GM12801 (cell line): ENCODE measurements at regions not wholly inside any gene's neighbourhood (a gene's known extent, or its start where the extent isn't known, plus 50 kb on each side); places are given as distances from the start of the nearest gene placed in this dataset.

Source experiments
- TF ChIP-seq, protein P1 (sequence below): IDR thresholded peaks from one replicate; pipeline ENCODE4 v1.5.1; 2011; ENCODE audit warnings: control low read depth; ENCODE audit not compliant: insufficient read length; ENCODE audit errors: extremely low read depth

DNA sequence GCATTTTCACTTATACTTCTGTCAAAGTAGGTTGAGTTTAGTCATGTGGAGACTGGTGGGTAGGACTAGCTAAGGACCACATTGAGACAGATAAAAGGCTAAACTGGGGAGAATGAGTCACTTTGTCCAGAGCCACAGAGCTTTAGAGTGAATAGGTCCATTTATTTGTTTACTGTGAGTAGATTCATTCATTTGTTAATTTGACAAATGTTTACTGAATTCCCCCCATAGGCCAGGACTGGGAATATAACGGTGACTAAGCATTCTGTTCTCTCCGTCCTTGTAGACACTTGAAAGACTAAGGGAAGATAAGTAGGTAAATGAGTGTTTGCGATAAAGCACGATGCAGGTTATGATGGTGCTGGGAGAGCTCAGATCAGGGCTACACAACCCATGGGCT, 699.7 kb upstream of the ID4 start:
- TF ChIP-seq, protein P1, sequence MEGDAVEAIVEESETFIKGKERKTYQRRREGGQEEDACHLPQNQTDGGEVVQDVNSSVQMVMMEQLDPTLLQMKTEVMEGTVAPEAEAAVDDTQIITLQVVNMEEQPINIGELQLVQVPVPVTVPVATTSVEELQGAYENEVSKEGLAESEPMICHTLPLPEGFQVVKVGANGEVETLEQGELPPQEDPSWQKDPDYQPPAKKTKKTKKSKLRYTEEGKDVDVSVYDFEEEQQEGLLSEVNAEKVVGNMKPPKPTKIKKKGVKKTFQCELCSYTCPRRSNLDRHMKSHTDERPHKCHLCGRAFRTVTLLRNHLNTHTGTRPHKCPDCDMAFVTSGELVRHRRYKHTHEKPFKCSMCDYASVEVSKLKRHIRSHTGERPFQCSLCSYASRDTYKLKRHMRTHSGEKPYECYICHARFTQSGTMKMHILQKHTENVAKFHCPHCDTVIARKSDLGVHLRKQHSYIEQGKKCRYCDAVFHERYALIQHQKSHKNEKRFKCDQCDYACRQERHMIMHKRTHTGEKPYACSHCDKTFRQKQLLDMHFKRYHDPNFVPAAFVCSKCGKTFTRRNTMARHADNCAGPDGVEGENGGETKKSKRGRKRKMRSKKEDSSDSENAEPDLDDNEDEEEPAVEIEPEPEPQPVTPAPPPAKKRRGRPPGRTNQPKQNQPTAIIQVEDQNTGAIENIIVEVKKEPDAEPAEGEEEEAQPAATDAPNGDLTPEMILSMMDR, result no peak

DNA sequence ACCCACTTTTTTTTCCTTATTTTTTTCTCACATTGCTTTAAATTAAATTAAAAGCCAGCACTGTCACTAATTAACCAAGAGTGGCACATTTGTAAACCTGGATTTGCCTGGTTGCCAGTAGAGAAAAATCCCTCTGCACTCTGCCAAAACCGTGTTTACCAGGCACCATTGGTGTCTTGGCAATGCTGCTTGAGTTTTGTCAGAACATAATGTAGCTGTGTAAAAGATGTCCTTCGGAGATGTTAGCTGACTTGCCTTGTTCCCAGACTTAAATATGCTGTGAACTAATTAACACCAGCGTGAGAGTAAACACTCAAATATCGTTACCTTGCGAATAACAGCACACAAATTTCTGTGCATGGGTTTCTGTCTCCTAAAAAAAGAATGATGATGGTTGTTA, 694.9 kb upstream of the ID4 start:
- TF ChIP-seq, protein P1, result no peak

DNA sequence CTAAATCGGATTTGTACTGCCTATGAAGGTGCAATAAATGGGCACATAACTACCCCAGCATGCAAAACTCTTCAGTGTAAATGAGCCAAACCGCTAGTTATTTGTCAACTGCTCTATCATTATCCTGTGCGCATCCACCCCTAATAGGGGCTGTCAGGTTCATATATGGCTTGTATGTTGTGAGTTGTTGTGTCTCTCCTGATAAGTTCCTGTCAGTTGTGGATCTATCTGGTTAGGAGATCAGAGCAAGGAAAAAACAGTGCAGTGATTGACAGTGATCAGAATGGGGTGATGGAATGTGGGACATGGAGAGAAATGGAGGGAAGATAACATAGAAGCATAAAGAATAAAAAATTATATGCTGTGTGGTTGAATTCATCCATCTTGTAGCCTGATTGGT, 686.9 kb upstream of the ID4 start:
- TF ChIP-seq, protein P1, result no peak

DNA sequence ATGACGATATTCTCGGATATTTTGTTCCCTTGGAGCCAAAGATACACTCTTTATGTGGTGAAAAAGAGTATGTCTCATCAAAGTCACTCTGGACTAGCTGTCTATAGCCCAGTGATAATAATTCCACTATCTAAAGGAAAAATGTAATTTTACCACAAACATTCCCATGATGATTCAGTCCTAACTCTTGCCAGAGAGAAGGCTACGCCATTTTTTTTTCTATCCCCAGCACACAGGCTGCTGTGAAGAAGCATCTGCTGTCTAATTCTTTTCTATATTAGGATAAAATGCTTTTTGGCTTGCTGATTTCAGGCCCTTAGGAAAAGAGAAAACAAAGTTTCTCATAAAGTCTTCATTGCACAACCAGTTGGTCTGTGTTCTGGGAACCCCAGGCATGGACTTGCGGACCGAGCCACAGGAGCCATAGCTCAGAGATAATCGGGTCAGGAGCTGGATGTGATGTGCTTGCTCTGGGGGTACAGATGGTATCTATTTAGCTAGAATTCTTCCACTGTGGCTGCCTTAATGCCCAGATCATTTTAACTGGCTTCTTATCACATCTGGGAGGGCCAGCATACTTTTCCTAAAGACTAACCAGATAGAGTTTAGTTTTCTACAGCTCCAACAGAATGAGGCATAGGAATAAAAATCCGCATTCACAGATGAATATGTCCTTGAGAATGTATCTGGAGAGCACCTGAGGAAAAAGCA, 683.7 kb upstream of the ID4 start:
- TF ChIP-seq, protein P1, result no peak

DNA sequence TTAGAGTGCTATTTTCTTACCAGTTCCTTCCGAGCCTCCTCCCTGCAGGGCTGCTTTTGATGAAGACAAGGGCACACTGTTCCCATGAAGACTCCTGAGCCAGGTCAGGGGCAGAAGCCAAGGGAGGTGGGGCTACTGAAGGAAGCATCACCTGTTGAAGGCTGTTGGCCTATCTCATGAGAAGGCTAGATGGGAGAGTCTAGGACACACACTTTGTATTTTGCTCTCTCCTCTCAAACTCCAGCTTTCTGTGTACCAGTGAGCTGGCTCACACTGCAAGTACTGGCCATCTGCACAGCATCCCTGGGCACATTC, 683.2 kb upstream of the ID4 start:
- TF ChIP-seq, protein P1, result no peak

DNA sequence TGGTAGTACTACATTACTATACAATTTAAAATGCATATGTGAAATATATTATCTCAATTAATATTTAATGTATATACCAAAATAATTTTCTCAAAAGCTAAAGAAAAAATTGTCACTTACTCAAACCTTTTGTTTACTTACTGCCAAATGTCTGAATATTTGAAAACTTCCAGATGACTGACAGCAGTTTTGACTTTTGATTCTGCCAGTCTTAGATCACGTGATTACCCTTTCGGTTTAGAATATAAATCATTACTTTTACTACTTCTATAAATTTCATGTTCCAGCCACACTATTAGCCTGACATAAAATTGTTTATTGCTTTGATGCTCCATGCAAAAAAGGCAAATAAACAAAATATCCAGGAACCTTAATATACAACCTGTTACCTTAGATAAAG, 680.7 kb upstream of the ID4 start:
- TF ChIP-seq, protein P1, result no peak

DNA sequence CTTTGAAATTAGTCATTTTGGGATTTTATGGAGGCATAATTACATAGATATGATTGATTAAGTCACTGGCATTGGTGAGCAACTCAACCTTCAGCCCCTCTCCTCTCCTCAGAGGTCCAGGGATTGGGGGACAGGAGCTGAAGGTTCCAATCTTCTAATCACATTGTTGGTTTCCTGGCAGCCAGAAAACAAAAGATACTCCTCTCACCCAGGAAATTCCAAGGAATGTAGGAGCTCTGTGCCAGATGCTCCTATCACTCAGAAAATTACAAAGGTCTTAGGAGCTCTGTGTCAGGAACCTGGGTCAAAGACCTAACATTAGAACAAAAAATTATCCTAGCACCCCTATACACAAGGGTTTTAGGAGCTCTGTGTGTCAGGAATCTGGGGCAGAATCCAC, 679.7 kb upstream of the ID4 start:
- TF ChIP-seq, protein P1, result no peak
